Dermis microvascular lymphatic vessel endothelial cell (primary cell): ENCODE measurements at regions not wholly inside any gene's neighbourhood (a gene's known extent, or its start where the extent isn't known, plus 50 kb on each side); places are given as distances from the start of the nearest gene placed in this dataset.
A peak's percentile ranks its signal among the peaks of the same experiment; 100 is the strongest.
"Not testable (repeated sequence)": the region's sequence is repeated elsewhere in the genome, so short reads cannot be mapped to it uniquely, and the experiment has no call there.

ENCODE experiments used
- DNase-seq, 2 donors: peaks; one replicate each; pipeline versions ENCODE4 v3.0.0 to v3.0.0-alpha.2; 2010; ENCODE audit warnings: low read depth in 2 of 2

DNA sequence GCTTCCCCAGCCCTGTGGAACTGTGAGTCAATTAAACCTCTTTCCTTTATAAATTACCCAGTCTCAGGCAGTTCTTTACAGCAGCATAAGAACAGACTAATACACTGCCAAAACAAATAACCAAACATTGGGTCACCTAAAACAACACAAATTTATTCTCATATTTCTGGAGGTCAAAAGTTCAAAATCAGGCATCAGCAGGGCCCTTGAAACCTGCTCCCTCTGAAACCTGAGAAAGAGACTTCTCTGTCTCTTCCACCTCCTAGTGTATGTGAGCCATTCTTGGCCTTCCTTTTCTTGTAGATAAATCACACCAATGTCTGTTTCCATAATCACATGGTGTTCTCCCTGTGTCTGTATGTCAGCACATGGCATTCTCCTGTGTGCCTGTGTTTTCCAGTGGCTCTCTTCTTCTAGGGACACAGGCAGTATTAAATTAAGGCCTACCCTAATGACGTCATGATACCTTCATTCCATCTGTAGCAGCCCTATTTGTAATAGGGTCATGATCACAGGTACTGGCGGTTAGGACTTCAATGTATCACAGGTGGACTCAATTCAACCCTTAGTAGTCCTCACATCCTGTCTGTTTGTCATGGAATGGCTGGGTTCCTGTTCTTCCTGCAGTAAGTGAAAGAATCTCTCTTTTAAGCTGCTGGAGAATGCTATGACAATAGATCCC is 147.3 kb upstream of the CLNK start:
- no peak for DNase-seq

- not testable (repeated sequence) for DNase-seq
Observed at GRCh38 chr4:10828918-10829538, 144.5 kb upstream of the CLNK start.

GRCh38 chr4:10821826-10822225 is 137.3 kb upstream of the CLNK start:
- DNase-seq = no peak

GRCh38 chr4:10816571-10816970 is 132.0 kb upstream of the CLNK start:
- no peak for DNase-seq

GRCh38 chr4:10811991-10812390 is 127.4 kb upstream of the CLNK start:
- DNase-seq = no peak

- no peak for DNase-seq
Observed at GRCh38 chr4:10810411-10810810, 125.8 kb upstream of the CLNK start.

- no peak for DNase-seq
Observed at GRCh38 chr4:10809905-10810304, 125.3 kb upstream of the CLNK start.

GRCh38 chr4:10808591-10808990 is 124.0 kb upstream of the CLNK start:
- no peak for DNase-seq

DNA sequence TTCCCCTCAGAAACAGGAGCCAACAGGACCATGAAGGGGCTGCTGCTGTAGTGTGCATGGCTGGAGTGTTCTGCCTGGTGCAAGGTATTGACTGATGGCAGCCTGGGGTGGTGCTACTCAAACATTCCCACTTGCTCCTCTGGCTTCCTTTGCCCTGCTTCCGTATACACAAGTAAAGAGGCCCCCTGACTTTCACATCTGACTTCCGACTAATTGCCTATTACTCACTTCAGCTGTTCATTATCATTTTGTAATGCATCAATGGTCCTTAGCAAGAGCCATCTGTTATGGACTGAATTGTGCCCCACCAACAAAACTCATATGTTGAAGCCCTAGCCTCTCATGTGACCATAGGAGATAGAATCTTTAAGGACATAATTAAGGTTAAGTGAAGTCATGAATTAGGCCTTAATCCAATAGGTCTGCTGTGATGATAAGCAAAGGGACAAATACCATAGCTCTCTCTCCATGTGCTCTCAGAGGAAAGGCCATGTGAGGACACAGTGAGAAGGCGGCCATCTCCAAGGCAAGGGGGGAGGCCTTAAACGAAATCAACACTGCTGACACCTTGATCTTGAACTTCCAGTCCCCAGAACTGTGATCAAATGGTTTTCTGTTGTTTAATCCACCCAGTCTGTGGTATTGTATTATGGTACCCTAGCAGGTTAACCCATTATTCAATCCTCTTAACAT is 122.5 kb upstream of the CLNK start:
- DNase-seq = no peak

DNA sequence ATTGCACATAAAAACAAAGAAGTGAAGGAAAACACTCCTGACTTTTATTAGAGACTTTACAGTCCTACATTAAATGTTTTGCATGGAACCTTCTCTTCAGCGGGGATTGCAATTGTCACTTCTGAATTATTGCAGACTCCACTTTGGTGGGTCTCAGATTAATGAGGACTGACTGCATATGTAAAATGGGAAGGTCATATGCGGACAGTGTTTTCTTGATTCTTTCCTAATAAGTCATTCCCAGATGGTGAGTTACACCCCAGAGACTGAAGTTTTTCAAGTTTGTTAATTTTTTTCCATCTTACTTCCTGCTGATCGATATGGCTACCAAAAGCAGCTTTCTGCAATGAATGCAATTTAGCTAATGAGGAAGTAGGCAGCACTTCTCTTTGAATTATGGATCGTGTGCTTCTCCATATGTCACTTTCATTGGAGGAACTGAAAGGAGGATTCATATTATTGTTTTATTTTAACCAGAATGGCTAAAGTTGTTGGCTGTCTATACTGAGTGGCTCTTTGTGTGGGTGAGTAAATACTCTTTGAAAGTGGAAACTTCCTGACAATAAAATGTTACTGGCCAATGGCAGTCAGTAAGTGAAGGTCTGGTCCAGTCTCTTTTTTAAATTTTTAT is 119.3 kb upstream of the CLNK start:
- DNase-seq = no peak

DNA sequence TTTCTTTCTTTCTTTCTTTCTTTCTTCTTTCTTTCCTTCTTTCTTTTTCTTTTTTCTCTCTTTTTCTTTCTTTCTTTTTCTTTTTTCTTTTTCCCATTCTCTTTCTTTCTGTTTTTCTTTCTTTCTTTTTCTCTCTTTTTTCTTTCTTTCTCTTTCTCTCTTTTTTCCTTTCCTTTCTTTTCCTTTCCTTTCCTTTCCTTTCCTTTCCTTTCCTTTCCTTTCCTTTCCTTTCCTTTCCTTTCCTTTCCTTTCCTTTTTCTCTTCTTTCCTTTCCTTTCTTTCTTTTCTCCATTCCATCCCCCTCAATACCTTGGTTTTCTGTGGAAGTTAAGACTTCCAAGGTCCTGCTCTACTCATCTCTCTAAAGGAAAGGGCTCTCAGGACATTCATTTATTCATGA is 102.8 kb upstream of the CLNK start:
- no peak for DNase-seq

DNA sequence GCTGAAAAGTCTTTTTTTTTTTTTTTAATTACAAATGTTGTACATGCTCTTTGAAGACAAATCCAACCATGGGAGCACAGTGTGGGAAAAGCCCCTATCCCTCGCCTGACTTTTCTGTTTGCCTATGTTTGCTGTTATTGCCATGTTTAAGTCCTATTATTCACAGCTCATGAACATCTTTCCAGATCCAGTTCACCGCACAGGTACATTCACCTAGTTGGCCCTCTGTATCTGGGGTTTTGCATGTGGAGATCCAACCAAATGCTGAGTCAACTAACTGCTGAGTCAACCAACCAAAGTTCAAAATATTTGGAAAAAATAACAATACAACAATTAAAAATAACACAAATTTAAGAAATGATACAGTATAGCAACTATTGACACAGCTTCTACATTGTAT is 100.1 kb upstream of the CLNK start:
- no peak for DNase-seq

DNA sequence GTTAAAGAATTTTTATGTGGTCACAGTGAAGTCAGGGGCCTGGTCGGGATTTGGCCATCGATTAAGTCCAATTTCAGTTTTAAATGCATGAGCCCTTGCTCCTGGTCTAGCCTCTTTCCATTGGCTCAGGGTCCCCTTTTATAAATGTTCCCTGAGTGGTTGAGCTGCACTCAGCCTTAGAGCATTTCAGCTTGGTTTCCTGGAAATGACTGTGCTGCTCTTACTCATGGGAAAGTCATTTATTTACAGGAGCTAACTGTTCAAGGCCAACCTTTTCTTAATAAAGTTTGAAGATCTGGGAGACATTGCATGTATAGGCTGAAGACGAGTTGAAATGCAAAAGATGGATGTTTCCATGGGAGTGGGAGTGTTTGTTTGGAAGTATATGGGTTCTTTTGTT is 98.8 kb upstream of the CLNK start:
- DNase-seq = peak in 1 of 2 donors; percentile 2

DNA sequence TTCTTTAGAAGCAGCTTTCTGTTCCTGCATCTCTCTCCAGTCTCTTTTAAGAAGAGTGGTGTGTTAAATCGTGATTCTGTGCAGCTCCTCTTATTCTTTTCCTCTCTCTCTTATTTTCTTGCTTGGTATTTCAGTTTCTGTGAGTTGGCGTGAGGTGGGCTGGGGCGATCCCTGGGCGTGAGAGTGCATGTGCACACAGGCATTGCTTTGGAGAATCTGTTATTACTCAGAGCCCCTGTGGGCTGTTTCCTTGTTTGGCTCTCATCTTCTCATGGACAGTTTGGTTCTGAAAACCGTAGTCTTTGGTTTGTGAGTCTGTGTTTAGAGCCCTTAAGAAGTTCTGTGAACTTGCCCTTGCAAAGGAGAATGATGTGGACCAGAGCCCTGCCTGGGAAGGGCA is 97.2 kb upstream of the CLNK start:
- no peak for DNase-seq

GRCh38 chr4:10780803-10781202 is 96.2 kb upstream of the CLNK start:
- DNase-seq = not testable (repeated sequence)

DNA sequence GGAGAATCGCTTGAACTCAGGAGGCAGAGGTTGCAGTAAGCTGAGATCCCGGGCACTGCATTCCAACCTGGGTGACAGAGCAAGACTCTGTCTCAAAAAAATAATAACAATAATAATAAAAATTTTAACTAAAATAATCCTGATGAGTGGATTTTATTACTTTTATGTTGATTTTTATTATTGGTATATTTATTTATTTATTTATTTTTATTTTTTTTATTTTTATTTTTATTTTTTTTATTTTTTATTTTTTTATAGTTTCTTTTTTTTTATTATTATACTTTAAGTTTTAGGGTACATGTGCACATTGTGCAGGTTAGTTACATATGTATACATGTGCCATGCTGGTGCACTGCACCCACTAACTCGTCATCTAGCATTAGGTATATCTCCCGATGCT is 90.6 kb upstream of the CLNK start:
- DNase-seq = not testable (repeated sequence)

- DNase-seq = no peak
Observed at GRCh38 chr4:10773656-10774055, 89.1 kb upstream of the CLNK start.

DNA sequence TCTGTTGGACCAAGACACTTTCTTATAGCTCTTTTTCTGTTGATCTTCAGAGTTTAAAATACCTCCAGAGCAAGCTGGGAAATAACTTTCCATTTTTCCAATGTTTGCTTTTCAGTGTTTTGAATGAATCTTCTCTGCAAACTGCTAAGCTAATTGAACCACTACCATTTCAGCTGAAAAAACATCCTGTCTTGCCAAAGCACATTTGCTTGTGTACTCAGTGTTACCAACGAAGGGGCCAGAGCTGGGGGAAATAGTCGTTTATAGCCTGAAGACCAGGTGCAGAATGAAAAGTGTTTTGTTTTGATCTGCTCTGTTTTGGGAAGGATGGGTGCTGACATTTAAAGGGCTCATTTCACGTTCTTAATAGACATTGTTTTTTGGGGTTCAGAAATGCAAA is 88.4 kb upstream of the CLNK start:
- peak in 1 of 2 donors; percentile 17 for DNase-seq

DNA sequence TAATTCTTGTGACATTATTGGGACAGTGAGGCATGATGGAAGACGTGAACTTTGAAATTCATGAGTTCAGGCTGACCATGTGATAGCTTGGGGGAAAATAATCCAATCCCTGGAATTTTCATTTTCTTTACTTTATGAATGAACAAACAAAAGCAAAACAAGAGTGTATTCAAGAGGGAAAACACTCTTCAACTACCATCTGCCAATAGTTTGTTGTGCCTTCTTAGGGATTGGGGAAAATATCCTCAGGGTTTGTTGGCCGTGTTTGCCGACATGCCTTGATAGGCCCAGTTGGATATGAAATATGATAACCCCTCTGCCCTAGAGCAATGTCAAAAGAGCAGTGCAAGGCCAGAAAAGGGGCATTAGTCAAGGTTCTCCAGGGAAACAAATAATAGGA is 80.8 kb upstream of the CLNK start:
- no peak for DNase-seq

GRCh38 chr4:10762561-10762960 is 78.0 kb upstream of the CLNK start:
- DNase-seq = no peak

DNA sequence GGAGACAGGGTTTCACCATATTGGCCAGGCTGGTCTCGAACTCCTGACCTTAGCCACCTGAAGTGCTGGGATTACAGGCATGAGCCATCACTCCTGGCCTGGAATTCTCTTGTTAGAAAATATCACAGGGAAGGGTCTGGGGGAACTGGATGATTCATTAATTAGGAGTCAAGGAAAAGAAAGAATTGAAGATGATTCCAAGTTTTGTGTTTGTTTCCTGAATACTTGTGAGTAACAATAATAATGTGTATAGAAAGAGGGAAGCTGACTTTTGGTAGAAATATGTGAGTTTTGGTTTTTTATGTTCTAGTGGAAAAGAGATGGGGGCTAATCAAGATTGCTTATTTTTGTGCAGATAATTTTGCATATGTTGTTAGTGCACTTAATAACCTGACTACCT is 77.3 kb upstream of the CLNK start:
- no peak for DNase-seq

DNA sequence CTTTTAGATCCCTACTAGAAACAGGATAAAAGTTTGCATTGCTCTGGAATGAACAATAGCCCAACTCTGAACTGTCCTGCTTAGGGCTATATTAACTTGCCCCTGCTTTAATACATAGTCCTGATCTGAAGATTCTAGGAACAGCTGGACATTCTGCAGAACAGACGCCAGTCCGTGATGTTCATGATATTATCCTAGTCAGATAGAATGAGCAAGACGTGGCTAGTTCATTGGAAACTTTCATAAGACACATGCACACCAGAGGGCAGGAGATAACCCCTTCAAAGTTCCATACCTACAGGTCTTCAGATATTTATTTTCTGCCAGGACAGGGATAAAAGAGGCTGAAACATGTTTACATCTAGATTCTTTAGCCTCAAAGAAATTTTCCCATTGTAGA is 75.5 kb upstream of the CLNK start:
- no peak for DNase-seq

- no peak for DNase-seq
Observed at GRCh38 chr4:10758906-10759305, 74.3 kb upstream of the CLNK start.
